HL-60 (cell line): ENCODE measurements at regions not wholly inside any gene's neighbourhood (a gene's known extent, or its start where the extent isn't known, plus 50 kb on each side); places are given as distances from the start of the nearest gene placed in this dataset.

Experiments used
- CTCF ChIP-seq: IDR thresholded peaks from one replicate; pipeline ENCODE4 v1.5.1; 2011; ENCODE audit warnings: low read length, control low read depth, inconsistent platforms; ENCODE audit not compliant: insufficient read depth
- GABPA ChIP-seq: IDR thresholded peaks from 2 replicates; pipeline ENCODE4 v1.6.1; 2012; ENCODE audit warnings: low read depth

GRCh38 chr1:222455188-222455879, 92.6 kb downstream of the HHIPL2 start:
- TF ChIP-seq CTCF (peak; percentile 92), GABPA (no peak)
